HEK293T (cell line): ENCODE measurements at regions not wholly inside any gene's neighbourhood (a gene's known extent, or its start where the extent isn't known, plus 50 kb on each side); places are given as distances from the start of the nearest gene placed in this dataset.

Experiments used
- CTCF ChIA-PET: fragments of 350-600 bp; formaldehyde crosslinking; extraction: SDS; loops from one replicate; lab custom pipeline; 2021; ENCODE audit warnings: antibody characterized with exemption, inconsistent platforms; lab: Yijun Ruan, JAX
- POLR2A ChIA-PET: fragments of 350-600 bp; formaldehyde crosslinking; extraction: SDS; loops from one replicate; lab custom pipeline; 2020; ENCODE audit warnings: antibody characterized with exemption, inconsistent platforms; lab: Yijun Ruan, JAX
- DNase-seq: peaks from one replicate; pipeline ENCODE4 v3.0.0; 2012; ENCODE audit warnings: mixed read lengths; ENCODE audit errors: extremely low spot score
- ARNT ChIP-seq: fragments of 450-650 bp; IDR thresholded peaks from 2 replicates; pipeline ENCODE4 v1.6.1; 2017; ENCODE audit warnings: mild to moderate bottlenecking
- BHLHE40 ChIP-seq: fragments of 450-650 bp; IDR thresholded peaks from 2 replicates; pipeline ENCODE4 v1.6.1; 2016; ENCODE audit warnings: mild to moderate bottlenecking, moderate library complexity, borderline replicate concordance
- CTBP1 ChIP-seq: fragments of 450-650 bp; IDR thresholded peaks from 2 replicates; pipeline ENCODE4 v1.6.1; 2016; ENCODE audit warnings: borderline replicate concordance
- ELF4 ChIP-seq: fragments of 450-650 bp; IDR thresholded peaks from 2 replicates; pipeline ENCODE4 v1.6.1; 2017; ENCODE audit warnings: antibody characterized with exemption
- FOXA1 ChIP-seq: fragments of 450-650 bp; IDR thresholded peaks from 2 replicates; pipeline ENCODE4 v1.6.1; 2016; ENCODE audit warnings: mild to moderate bottlenecking
- FOXK2 ChIP-seq: fragments of 450-650 bp; IDR thresholded peaks from 2 replicates; pipeline ENCODE4 v1.6.1; 2016; ENCODE audit warnings: mild to moderate bottlenecking
- FOXM1 ChIP-seq: fragments of 450-650 bp; IDR thresholded peaks from 2 replicates; pipeline ENCODE4 v1.6.1; 2017; ENCODE audit warnings: mild to moderate bottlenecking, borderline replicate concordance
- HDGF ChIP-seq: fragments of 450-650 bp; IDR thresholded peaks from 2 replicates; pipeline ENCODE4 v1.6.1; 2017; ENCODE audit warnings: antibody characterized with exemption, borderline replicate concordance
- L3MBTL2 ChIP-seq: fragments of 450-650 bp; conservative IDR thresholded peaks from 2 replicates; pipeline ENCODE4 v1.6.1; 2016; ENCODE audit warnings: mild to moderate bottlenecking
- LEF1 ChIP-seq: fragments of 450-650 bp; IDR thresholded peaks from 2 replicates; pipeline ENCODE4 v1.6.1; 2017; ENCODE audit warnings: mild to moderate bottlenecking, borderline replicate concordance
- NFRKB ChIP-seq: fragments of 450-650 bp; IDR thresholded peaks from 2 replicates; pipeline ENCODE4 v1.6.1; 2016; ENCODE audit warnings: mild to moderate bottlenecking, moderate library complexity
- PKNOX1 ChIP-seq: fragments of 450-650 bp; IDR thresholded peaks from 2 replicates; pipeline ENCODE4 v1.6.1; 2016
- SP1 ChIP-seq: fragments of 450-650 bp; IDR thresholded peaks from 2 replicates; pipeline ENCODE4 v1.6.1; 2017
- SUZ12 ChIP-seq: fragments of 450-650 bp; IDR thresholded peaks from 2 replicates; pipeline ENCODE4 v1.6.1; 2016; ENCODE audit warnings: mild to moderate bottlenecking
- TARDBP ChIP-seq: fragments of 450-650 bp; IDR thresholded peaks from 2 replicates; pipeline ENCODE4 v1.6.1; 2016
- ZNF384 ChIP-seq: fragments of 450-650 bp; IDR thresholded peaks from 2 replicates; pipeline ENCODE4 v1.6.1; 2016

GRCh38 chr9:120303519-120303918, 276.4 kb downstream of the CDK5RAP2 start:
- no peak for TF ChIP-seq ELF4
- no peak for TF ChIP-seq FOXK2
- TF ChIP-seq CTBP1, result no peak
- no peak for TF ChIP-seq NFRKB
- no peak for TF ChIP-seq FOXA1
- ChIA-PET CTCF (no interaction called here), POLR2A (no interaction called here)
- DNase-seq, result no peak

- CTCF ChIA-PET, result no interaction called here
- TF ChIP-seq TARDBP, result no peak
- no peak for TF ChIP-seq FOXA1
- no peak for TF ChIP-seq L3MBTL2
- no peak for TF ChIP-seq NFRKB
- TF ChIP-seq LEF1, result no peak
- no peak for TF ChIP-seq ELF4
- no peak for TF ChIP-seq PKNOX1
- no peak for TF ChIP-seq CTBP1
- no peak for TF ChIP-seq FOXM1
- TF ChIP-seq SP1, result no peak
- no peak for TF ChIP-seq ARNT
- TF ChIP-seq SUZ12, result no peak
- no peak for TF ChIP-seq BHLHE40
- DNase-seq, result no peak
- POLR2A ChIA-PET, result no interaction called here
Observed at GRCh38 chr9:120299785-120300184, 280.2 kb downstream of the CDK5RAP2 start.

- DNase-seq, result no peak
Observed at GRCh38 chr9:120294003-120294402, 286.0 kb downstream of the CDK5RAP2 start.

GRCh38 chr9:120292606-120293005, 287.4 kb downstream of the CDK5RAP2 start:
- ChIA-PET CTCF (no interaction called here), POLR2A (no interaction called here)
- DNase-seq, result no peak
- TF ChIP-seq NFRKB (no peak), FOXK2 (no peak), TARDBP (no peak), LEF1 (no peak), SP1 (no peak), ARNT (no peak), FOXM1 (no peak), ZNF384 (no peak), BHLHE40 (no peak), L3MBTL2 (no peak), HDGF (no peak), FOXA1 (no peak), ELF4 (no peak), CTBP1 (no peak), SUZ12 (no peak), PKNOX1 (no peak)

More at GRCh38 chr9:120294003-120294402, 286.0 kb downstream of the CDK5RAP2 start:
- TF ChIP-seq FOXA1 (no peak), ARNT (no peak), ELF4 (no peak), NFRKB (no peak), CTBP1 (no peak), BHLHE40 (no peak), SUZ12 (no peak), HDGF (no peak), L3MBTL2 (no peak), TARDBP (no peak), FOXM1 (no peak), PKNOX1 (no peak), ZNF384 (no peak), LEF1 (no peak), SP1 (no peak)
- ChIA-PET CTCF (no interaction called here), POLR2A (no interaction called here)

GRCh38 chr9:120291050-120291449, 288.9 kb downstream of the CDK5RAP2 start:
- POLR2A ChIA-PET, result no interaction called here
- no peak for DNase-seq
- TF ChIP-seq FOXK2 (no peak), NFRKB (no peak), ARNT (no peak), BHLHE40 (no peak), L3MBTL2 (no peak), ZNF384 (no peak), CTBP1 (no peak), FOXM1 (no peak), SUZ12 (no peak), PKNOX1 (no peak), HDGF (no peak), LEF1 (no peak), ELF4 (no peak), TARDBP (no peak), SP1 (no peak), FOXA1 (no peak)
- CTCF ChIA-PET, result no interaction called here
